ENCODE measurements at regions not wholly inside any gene's neighbourhood (a gene's known extent, or its start where the extent isn't known, plus 50 kb on each side); places are given as distances from the start of the nearest gene placed in this dataset.
A peak's percentile ranks its signal among the peaks of the same experiment; 100 is the strongest.

DNA sequence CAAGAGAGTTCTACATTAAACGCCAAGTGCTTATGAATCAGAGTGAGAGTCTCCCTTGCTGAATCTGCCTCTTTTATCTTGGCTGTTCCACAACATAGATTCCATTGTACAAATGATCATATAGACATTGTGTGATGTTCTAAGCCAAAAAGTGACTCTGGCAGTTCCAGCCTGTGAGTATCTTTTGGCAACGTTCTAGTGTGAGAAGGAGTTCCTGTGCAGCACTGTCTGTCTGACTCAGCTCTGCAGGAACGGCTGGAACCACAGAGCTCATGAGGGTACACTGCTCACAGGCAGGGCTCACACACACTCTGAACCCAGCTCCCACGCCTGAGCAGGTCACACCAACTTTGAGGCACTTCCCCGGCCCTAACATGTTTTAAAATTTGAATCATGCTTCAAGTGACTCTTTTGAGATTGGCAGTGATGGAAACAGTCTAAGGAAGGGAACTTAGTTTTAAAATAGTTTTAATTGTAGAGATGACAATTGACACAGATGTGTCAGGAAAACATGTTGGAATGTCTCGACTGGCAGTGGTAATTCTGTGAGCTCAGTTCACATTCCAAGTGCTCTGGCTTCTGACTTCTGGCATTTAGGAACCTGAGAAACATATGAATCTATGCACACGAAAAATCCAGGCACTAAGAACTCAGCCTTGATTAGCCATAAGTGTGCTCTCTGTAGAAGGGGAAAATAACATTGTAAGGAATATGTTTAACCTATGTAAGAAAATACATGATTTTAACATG lies 272.0 kb downstream of the UQCRFS1 start:
- no peak for DNase-seq (ENCODE audit: low spot score)

DNA sequence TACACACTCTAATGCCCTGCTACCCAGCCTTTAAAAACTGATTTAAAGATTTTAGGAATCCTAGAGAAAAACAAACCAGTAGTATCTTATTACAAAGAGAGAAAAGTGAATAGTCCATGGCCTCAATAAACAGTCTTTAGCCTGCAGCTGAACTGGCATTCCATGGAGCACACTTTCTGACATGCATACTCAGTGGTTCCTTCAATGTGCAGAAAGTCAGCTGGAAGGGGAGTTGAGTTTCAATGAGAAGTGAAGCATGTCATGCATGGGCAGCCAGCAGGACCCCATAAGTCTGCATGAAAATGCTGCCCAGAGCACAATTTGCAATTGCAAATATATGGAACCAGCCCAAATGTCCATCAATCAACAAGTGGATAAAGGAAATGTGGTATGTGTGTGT lies 273.7 kb downstream of the UQCRFS1 start:
- DNase-seq (ENCODE audit: low spot score): no peak

DNA sequence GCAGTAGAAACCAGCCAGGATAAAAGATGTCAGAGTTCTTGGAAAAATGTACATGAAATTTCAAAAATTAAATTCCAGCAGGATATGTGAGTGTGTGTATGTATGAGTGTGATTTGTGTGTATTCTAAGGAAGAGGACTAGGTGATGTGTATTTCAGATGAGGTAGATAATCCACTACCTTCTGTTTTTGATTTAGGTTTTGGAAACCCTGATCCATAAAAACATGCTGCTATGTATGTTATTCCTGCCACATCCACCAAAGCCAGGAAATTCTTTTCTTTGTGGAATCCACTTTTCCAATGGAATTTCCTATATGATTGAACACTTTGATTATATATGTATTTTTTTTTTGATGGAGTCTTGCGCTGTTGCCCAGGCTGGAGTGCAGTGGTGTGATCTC lies 276.9 kb downstream of the UQCRFS1 start:
- no peak for DNase-seq (ENCODE audit: low spot score)

DNA sequence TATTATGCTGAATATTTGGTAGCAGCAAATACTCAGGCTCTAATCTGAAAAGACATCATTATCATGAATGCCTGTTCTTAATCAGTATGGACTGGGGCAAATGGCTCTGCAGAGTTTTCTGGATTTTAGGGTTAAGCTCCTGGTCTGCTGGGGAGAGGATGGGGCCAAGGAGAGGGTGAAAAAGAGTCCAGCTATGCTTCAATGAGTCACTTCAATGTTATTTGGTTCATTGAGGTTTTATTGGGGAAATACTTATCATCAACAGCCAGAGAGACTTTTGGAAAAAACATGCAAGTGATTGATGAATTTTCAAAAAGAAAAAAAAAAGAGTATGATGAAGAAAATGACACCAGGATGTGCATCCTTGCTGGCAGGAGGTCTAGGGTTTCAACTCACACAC lies 278.3 kb downstream of the UQCRFS1 start:
- DNase-seq (ENCODE audit: low spot score): no peak

DNA sequence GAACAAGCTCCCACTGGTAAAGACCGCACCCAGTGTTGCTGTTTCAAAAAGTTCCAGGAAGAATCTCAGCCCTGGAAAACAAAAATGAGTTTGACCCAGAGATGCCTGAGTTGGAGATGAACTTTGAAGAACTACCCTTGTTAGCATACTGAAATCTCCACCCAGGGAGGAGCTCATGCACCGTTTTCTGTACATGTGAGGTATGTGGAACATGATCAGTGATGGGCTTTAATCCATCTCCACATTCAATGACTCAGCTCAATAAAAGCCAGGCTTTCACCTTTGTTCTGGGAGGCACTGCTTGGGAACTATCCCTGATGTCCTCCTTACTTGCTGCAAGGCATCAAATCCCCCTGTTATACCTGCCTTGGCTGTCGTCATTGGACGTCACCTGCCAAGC lies 279.9 kb downstream of the UQCRFS1 start:
- no peak for DNase-seq (ENCODE audit: low spot score)

DNA sequence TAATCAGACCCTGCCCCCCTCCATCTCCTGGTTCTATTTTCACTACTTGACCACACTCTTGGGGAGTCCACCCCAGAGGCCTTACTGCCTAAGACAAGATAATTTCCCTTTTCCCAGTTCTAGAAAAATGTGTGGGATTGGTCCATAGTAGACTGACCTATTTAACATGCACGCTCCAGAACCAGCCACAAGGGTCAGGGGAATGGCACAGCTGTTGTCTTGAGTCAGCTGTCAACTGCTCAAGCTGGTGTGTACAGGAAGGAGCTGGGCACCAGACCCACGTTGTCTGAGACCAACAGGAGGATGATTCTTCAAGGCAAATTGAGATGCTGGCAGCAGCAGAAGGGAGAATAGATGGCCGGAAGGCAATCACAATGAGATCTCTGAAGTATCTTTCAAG lies 280.5 kb downstream of the UQCRFS1 start:
- DNase-seq (ENCODE audit: low spot score): peak; percentile 60

DNA sequence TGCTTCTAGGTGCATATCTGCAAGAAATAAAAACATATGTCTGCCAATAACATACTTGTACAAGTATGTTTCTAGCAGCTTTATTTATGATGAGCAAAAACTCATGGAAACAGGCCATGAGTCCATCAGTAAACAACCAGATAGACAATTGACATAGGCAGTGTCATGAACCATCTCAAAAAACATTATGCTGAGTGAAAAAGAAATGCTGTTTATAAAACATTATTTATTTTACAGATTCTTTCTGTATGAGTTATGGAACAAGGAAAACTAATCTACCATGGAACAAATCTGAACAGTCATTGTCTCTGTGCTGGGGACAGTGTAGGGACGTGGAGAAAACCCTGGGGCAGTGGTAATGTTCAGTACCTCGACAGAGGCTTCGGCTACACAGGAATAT lies 283.9 kb downstream of the UQCRFS1 start:
- DNase-seq (ENCODE audit: low spot score): no peak

DNA sequence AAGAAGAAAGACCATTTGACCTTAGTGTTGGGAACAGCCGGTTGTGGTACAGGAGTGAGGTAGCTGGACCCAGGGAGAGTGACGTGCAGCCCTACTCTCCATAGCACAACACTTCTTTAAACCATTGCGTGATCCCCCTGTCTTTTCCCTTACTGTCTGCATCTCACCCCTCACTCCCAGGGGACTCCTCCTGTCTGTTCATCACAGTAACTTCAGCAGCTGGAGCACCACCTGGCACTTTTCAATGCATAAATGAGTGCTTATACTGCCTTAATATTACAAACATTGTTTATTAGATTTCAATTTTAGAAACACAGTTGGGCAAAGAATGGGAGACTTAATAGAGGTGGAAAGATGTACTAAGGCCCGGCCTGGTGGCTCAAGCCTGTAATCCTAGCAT lies 285.5 kb downstream of the UQCRFS1 start:
- DNase-seq (ENCODE audit: low spot score): peak; percentile 26

DNA sequence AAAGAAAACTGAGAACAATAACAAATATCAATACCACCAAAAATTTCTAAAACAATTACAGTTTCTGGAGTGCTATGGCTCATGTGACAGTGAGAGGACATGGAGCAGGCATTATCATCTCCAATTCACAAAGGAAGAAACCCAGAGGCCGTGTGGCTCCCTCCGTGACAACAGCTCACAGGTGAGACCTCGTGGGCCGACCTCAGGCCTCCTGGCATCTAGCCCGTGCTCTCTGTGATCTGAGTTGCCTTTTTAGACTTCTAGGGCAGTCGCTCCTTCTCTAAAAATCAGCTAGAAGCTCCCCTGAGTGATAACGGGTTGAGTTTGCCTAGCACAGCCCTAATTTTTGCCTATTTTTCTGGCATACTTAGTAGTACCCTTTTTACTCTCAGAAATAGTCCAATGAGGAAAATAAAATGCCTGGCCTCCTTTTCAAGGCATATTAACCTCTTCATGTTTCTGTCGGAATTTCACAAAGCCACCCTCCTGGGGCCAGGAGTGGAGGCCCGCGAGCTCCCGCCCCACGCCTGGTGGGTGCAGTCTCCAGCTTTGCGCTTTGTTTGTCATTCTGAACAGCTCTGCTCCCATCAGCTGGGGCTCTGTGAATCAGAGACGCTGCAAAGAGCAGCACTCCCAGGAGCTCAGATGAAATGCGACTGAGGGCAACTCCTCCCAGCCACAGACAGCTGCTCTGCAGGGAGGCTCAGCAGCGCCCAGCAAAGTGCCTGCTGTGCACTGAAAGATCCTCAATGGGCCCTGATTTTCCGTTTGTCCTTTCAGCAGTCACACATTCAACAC lies 292.5 kb downstream of the UQCRFS1 start:
- DNase-seq (ENCODE audit: low spot score): peak; percentile 53

DNA sequence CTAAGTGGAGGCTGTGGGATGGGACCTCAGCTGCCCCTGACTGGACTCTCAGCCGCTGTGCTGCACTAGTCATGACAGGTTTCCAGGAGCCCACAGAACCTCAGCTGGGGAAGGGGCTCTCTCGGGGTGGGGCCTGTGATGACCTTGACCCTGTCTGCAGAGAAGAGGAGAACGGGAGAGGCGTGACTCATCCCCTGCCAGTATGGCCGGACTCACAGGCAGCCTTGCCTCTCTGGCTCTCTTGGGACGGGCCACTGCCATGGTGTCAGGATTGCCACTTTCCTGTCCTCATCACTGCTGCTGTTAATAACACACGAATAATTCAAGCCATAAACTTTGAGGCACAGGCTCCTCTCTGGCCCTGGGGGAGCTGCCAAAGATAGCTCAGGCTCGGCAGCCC lies 295.3 kb downstream of the UQCRFS1 start:
- peak; percentile 57 for DNase-seq (ENCODE audit: low spot score)

DNA sequence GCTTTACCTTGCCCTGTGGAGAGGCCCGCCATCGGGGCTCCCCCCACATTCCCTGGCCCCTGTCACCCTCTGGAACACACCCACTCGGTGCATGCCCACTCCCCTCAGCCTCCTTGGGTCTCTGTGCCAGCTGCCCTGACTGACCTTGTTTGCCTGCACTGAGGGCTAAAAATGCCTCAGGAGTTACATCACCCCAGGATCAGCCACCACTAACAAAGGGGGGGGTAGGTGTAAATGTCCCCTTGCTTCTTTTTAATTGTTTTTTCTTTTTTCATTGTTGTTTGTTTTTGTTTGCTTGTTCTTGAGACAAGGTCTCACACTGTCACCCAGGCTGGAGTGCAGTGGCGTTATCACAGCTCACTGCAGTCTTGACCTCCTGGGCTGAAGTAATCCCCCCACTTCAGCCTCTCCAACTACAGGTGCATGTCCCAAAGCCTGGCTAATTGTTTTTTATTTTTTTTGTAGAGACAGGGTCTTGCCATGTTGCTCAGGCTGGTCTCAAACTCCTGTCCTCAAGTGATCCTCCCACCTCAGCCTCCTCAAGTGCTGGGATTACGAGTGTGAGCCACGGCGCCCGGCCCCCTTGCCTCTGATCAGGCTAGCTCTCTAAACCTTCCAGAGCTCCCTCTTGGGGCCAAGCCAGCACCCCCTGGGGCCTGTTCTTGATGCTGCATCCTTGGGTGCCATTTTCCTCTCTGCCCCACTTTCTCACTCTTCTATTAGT lies 297.1 kb downstream of the UQCRFS1 start:
- peak; percentile 51 for DNase-seq (ENCODE audit: low spot score)

DNA sequence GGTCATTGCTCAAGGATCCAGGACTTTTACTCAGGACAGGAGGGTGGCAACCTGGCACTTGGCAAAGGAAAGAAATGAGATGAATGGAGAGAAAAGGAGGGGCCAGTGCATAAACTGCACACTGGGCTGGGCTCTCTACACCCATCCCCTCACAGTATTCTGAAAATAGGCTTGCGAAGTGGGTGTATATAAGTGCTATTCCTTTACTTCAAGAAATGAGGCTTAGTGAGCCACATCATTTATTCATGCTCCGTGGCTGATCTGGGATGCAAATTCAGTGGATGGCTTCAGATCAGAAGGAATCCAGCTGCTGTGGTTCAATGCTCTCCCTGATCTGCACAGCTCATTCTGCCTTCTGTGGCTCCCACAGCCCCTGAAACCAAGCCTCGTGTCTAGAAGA lies 297.7 kb downstream of the UQCRFS1 start:
- no peak for DNase-seq (ENCODE audit: low spot score)

DNA sequence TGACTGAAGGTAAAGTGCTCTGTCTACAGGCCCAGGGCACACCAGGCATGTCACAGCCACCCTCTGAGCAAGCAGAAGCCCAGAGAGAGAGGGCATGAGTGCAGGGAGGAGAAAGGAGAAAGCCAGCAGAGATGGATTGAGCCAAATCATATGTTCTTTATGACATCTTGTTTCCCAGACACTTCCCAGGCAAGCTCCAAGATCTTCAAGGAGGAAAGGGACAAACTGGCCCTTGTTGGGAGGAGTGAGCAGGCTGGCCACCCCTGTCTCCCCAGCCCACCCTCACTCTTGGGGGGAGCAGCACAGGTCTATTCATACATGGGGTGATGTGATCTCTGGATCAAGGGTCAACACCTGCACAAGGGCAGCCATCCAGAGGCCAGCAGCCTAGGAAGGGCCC lies 298.8 kb downstream of the UQCRFS1 start:
- peak; percentile 55 for DNase-seq (ENCODE audit: low spot score)

DNA sequence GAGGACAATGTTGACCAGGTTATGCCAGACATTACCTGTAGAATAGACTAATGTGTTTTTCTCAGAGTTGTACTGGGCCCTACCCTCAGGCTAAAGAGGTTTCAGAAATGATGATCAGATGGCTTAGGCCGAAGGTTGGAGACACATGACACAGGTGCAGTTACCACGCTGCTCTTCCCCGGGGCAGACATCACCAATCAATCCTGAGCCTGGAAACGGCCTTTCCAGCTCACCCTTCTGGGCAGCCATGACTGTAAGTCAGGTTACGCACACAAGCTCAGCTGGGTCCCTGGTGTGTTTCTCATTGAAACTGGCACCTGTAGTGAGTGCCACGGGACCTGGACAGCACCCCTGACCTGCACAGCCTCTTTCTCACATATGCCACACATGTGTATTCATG lies 299.3 kb downstream of the UQCRFS1 start:
- peak; percentile 41 for DNase-seq (ENCODE audit: low spot score)

DNA sequence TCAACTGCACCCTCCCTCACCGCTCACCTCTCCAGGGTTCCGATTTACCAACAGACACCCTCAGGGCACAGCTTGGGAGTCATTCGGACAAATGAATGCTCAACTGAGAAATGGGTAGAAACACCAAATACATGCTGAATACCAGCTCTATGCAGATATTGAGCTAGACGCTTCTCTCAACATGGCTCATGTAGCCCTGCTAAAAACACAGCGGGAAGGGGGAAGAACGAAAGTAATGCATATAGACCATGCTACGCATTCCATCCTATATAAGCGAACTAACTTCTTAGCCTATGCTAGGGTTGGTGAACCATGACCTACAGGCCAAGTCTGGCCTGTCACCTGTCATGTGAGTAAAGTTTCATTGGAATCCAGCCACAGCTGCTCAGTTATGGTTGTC lies 304.0 kb downstream of the UQCRFS1 start:
- no peak for DNase-seq (ENCODE audit: low spot score)

DNA sequence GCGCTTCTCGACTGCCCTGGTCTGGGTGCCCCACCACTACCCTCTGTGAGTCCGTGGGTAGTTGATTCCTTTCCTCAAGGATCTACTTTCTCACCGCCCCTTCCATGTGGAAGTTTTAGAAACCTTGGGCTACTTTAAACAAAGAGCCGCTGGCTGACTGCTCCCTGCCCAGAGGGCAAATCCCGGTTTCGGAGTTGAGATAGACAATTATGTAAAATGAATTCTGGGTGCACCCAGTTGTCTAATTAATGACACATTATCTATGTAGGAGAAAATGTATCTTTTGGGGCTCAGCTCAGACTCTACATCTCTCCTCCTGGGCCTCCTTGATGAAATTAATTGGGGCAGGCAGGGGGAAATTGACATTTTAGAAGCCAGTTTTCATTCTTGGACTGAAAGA lies 305.4 kb downstream of the UQCRFS1 start:
- DNase-seq (ENCODE audit: low spot score): peak; percentile 24

DNA sequence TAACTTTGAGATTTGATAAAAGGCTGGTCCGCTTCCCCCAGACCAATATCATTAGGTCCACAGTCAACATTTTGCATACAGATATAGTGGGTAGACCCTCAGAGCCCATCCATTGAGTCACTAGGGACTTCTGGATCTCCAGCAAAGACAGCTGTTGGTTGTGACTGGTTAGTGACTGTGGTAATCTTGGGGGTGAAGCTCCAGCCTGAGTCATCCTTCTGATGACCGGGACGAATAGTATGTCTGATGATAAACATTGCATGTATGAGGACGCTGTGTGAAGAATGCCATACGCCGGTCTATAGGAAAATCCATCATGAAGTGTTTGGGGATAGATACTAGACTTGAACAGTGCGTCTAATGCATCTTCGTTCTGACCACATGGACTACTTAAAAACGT lies 307.0 kb downstream of the UQCRFS1 start:
- DNase-seq (ENCODE audit: low spot score): no peak

DNA sequence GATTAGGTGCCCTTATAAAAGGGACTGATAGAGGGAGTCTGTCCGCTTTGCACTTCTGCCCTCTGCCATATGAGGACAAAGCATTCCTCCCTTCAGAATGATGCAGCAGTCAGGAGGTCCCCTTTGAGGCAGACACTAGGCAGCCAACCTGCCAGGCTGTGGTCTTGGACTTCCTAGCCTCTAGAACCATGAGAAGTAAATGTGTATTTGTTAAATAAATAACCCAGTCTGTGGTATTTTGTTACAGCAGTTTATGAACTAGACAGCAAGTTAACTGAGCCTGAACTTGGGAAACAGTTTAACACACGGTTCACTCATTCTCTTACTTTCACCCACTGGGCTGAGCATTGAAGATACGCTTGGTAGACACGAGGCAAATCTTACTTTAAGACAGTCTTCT lies 313.2 kb downstream of the UQCRFS1 start:
- no peak for DNase-seq (ENCODE audit: low spot score)

DNA sequence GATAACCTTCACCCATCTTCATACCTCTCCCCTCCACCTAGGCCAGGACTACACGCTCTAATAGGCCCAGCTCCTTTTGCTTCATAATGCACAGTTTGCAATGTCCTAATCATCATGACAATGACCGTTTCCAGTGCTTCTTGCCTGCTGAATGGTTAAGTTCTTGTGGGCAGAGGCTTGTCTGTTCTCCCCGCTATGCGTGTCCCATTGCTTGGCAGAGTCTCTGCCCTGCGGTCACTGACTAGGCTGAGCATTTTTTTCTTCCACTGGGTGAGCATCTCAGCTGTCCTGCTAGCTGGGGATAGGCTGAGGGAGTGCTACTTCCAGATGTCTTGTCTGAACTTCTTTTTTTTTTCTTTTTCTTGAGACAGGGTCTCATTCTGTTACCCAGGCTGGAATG lies 314.7 kb downstream of the UQCRFS1 start:
- no peak for DNase-seq (ENCODE audit: low spot score)

DNA sequence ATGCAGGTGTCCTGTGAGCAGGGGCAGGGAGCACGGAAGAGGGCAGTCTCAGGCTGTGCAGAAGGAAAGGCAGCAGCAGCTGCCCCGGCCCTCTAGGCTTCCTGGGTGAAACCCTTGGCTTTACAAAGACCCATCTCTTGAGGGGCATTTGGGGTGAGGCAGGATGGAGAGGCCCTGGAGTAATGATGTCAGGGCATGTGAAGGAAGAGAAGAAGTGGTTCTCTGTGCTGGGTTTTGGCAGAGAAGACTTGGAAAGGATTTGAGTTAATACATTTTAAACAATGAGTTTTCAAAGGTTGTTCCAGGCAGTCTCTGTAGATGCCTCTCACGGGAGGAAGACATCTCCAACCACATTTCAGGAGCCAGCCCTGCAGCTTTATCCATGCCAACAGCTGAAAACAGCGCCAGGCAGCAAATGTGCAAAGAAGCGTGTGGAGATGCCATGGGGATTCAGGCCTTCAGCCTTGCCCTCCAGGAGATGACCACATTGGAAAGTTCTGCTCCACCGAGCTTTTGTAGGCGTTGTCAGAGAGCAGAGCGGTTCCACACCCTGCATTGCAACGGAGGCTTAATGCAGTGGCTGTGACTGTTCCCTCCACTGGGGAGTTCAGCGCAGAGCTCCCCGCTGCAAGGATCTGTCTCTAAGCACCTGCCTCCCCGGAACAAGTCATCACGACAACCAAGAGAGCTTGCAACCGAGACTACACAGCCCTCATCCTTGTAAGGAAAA lies 322.8 kb downstream of the UQCRFS1 start:
- no peak for DNase-seq (ENCODE audit: low spot score)

DNA sequence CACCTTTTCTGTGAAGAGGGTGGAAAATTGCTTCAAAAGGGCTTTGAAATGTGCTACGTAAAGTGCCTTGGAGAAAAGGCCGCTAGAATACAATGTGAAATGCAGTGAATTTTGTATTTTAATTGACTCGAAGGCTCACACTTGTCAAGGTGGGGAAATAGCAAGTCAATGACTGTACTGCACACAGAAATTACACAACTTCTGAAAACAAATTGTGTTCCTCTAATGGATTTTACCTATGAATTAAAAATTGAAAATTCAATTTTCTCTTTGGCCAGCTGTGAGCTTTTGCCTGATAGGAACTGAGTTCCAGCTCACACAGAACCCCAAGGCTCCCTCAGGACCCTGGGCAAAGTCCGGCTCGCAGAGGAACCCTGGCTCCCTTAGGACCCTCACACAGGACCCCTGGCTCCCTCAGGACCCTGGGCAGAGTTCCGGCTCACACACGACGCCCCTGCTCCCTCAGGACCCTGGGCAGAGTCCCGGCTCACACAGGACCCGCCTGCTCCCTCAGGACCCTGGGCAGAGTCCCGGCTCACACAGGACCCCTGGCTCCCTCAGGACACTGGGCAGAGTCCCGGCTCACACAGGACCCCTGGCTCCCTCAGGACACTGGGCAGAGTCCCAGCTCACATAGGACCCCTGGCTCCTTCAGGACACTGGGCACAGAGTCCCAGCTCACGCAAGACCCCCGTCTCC lies 324.9 kb downstream of the UQCRFS1 start:
- DNase-seq (ENCODE audit: low spot score): peak; percentile 90
